ENCODE measurements at regions not wholly inside any gene's neighbourhood (a gene's known extent, or its start where the extent isn't known, plus 50 kb on each side); places are given as distances from the start of the nearest gene placed in this dataset.

GRCh38 chr2:173613386-173613785 lies 258.7 kb downstream of the CDCA7 start:
- Histone ChIP-seq H3K79me2 (replicated peaks; ENCODE audit: insufficient read depth, low read length) (no peaks in the 10 kb centered on the region), H3K9ac (ENCODE audit: low read length) (no peak overlapping the region), H3K9me2 (ENCODE audit: insufficient read depth, low read length) (no peaks in the 10 kb centered on the region), H3K9me3 (ENCODE audit: low read length) (no peaks in the 10 kb centered on the region), H2AFZ (ENCODE audit: low read depth, low read length) (no peak overlapping the region), H4K20me1 (ENCODE audit: insufficient read depth) (no peaks in the 10 kb centered on the region), H3K4me2 (ENCODE audit: low read length) (no peak overlapping the region), H3K36me3 (ENCODE audit: insufficient read depth, low read length) (no peaks in the 10 kb centered on the region), H3K4me3 (ENCODE audit: low read length) (no peak overlapping the region), H3K27me3 (ENCODE audit: insufficient read depth, low read depth, low read length) (no peaks in the 10 kb centered on the region), H3F3A (ENCODE audit: insufficient read depth, low read length, poor library complexity, severe bottlenecking) (no peaks in the 10 kb centered on the region), H3K27ac (ENCODE audit: low read length) (no peak overlapping the region)
- TF ChIP-seq POLR2AphosphoS5 (IDR thresholded peaks at IDR 0.05) (no peak), EP300 (conservative IDR thresholded peaks at IDR 0.05; ENCODE audit: poor library complexity, severe bottlenecking) (no peak), REST (IDR thresholded peaks at IDR 0.05; ENCODE audit: borderline replicate concordance) (no peak), SMC3 (conservative IDR thresholded peaks at IDR 0.05; ENCODE audit: poor library complexity) (no peak), CTCF (IDR thresholded peaks at IDR 0.05; ENCODE audit: poor library complexity, severe bottlenecking) (no peak), MXI1 (conservative IDR thresholded peaks at IDR 0.05; ENCODE audit: poor library complexity, severe bottlenecking) (no peak), TAF1 (IDR thresholded peaks at IDR 0.05; ENCODE audit: low read depth) (no peak), RAD21 (conservative IDR thresholded peaks at IDR 0.05) (no peak), EZH2 (IDR thresholded peaks at IDR 0.05; ENCODE audit: borderline replicate concordance, insufficient read depth, low read length, poor library complexity, severe bottlenecking) (no peak)

- H3K27me3 ChIP-seq (ENCODE audit: insufficient read depth, low read depth, low read length): no peaks in the 10 kb centered on the region
Measured at GRCh38 chr2:173614265-173614930, 259.7 kb downstream of the CDCA7 start.

More at GRCh38 chr2:173614265-173614930, 259.7 kb downstream of the CDCA7 start:
- Histone ChIP-seq H3K4me2 (ENCODE audit: low read length) (no peak overlapping the region), H3K79me2 (replicated peaks; ENCODE audit: insufficient read depth, low read length) (no peaks in the 10 kb centered on the region), H3K36me3 (ENCODE audit: insufficient read depth, low read length) (no peaks in the 10 kb centered on the region), H3K27ac (ENCODE audit: low read length) (no peak overlapping the region), H4K20me1 (ENCODE audit: insufficient read depth) (no peaks in the 10 kb centered on the region), H3K9me2 (ENCODE audit: insufficient read depth, low read length) (no peaks in the 10 kb centered on the region), H3F3A (ENCODE audit: insufficient read depth, low read length, poor library complexity, severe bottlenecking) (no peaks in the 10 kb centered on the region), H3K9me3 (ENCODE audit: low read length) (no peaks in the 10 kb centered on the region), H2AFZ (ENCODE audit: low read depth, low read length) (no peak overlapping the region), H3K4me3 (ENCODE audit: low read length) (no peak overlapping the region), H3K9ac (ENCODE audit: low read length) (no peak overlapping the region)
- TF ChIP-seq POLR2AphosphoS5 (IDR thresholded peaks at IDR 0.05) (no peak), CTCF (IDR thresholded peaks at IDR 0.05; ENCODE audit: poor library complexity, severe bottlenecking) (no peak), REST (IDR thresholded peaks at IDR 0.05; ENCODE audit: borderline replicate concordance) (no peak), RAD21 (conservative IDR thresholded peaks at IDR 0.05) (no peak), TAF1 (IDR thresholded peaks at IDR 0.05; ENCODE audit: low read depth) (no peak), MXI1 (conservative IDR thresholded peaks at IDR 0.05; ENCODE audit: poor library complexity, severe bottlenecking) (no peak), EZH2 (IDR thresholded peaks at IDR 0.05; ENCODE audit: borderline replicate concordance, insufficient read depth, low read length, poor library complexity, severe bottlenecking) (no peak), EP300 (conservative IDR thresholded peaks at IDR 0.05; ENCODE audit: poor library complexity, severe bottlenecking) (no peak), SMC3 (conservative IDR thresholded peaks at IDR 0.05; ENCODE audit: poor library complexity) (no peak)

Data from neural cell (in vitro differentiated cells).